NCI-H1105 treated with DMSO at 0.1 percent for 48 hours (cell line): ENCODE measurements at regions not wholly inside any gene's neighbourhood (a gene's known extent, or its start where the extent isn't known, plus 50 kb on each side); places are given as distances from the start of the nearest gene placed in this dataset.
"Not testable (repeated sequence)": the region's sequence is repeated elsewhere in the genome, so short reads cannot be mapped to it uniquely, and the experiment has no call there.

Experiments used
- DNase-seq: peaks from one replicate; lab custom pipeline; 2025; lab: John Stamatoyannopoulos, UW

GRCh38 chr5:178063277-178063676, 50.1 kb upstream of the N4BP3 start:
- no peak for DNase-seq

GRCh38 chr5:178058321-178059012, 54.9 kb upstream of the N4BP3 start:
- peak; percentile 93 for DNase-seq

- DNase-seq, result no peak
Observed at GRCh38 chr5:178057839-178058238, 55.5 kb upstream of the N4BP3 start.

GRCh38 chr5:178056935-178057334, 56.4 kb upstream of the N4BP3 start:
- DNase-seq, result no peak

GRCh38 chr5:178055536-178055935, 57.8 kb upstream of the N4BP3 start:
- DNase-seq, result not testable (repeated sequence)

GRCh38 chr5:178052062-178052461, 56.0 kb upstream of the PROP1 start:
- not testable (repeated sequence) for DNase-seq

- not testable (repeated sequence) for DNase-seq
Observed at GRCh38 chr5:178050873-178051272, 54.8 kb upstream of the PROP1 start.

GRCh38 chr5:178047943-178048342, 51.9 kb upstream of the PROP1 start:
- not testable (repeated sequence) for DNase-seq

- DNase-seq, result not testable (repeated sequence)
Observed at GRCh38 chr5:178046757-178047399, 50.8 kb upstream of the PROP1 start.

GRCh38 chr5:178045963-178046362, 49.9 kb upstream of the PROP1 start:
- DNase-seq, result not testable (repeated sequence)
